CMK (cell line): ENCODE measurements at regions not wholly inside any gene's neighbourhood (a gene's known extent, or its start where the extent isn't known, plus 50 kb on each side); places are given as distances from the start of the nearest gene placed in this dataset.
"Not testable (repeated sequence)": the region's sequence is repeated elsewhere in the genome, so short reads cannot be mapped to it uniquely, and the experiment has no call there.

Experiments
- DNase-seq: peaks from one replicate; pipeline ENCODE4 v3.0.0-alpha.2; 2010; ENCODE audit warnings: low read depth

DNA sequence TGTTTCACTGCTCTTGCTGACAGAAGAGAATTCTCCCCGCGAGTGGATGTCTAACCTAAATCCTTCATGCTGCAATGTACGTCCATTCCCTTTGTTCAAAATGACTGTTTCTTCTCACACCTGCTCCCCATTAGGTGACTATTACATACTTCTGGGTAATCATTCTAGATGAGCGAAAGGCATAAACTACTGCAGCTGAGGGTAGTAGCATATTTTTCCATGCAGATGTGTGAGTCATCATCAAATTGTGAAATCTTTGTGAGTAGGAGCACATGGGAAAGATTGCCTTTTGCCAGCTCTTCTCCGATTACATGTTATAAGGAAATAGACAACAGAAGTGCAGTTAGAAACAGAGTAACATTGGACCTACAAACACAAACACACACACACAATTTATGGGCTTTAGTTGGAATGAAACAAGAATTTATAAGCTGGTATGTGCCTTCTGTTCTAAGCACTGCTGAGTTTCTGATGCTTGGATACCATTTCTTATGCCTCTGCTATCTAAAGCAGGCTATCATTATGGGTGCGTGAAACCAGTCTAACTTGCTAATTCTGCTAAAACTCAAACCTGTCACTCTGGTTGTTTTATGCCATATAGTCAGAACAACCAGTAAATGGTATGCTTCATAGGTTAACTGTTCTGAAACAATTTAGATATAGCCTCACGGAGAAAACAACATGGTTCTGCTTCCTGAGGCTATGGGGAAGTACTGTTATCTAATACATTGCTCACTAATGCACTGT, 346.9 kb upstream of the PSMD7 start:
- no peak for DNase-seq

DNA sequence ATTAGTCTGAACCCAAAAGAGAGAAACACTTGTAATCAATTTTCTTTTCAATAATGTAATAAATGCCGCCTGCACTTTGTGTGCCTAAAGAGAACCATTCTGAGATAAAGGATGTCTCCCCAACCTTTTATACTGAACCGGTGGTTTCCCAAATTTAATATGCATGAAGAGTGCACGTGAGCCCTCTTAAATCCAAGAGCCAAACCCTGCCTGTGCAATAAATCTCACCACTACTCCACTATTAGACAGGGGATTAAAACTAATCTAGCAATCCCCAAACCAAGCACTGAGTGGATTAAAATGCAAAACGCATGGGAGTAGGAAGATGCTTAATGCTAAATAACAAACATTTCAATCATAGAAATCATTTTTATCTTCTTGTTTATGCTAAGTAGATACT, 351.0 kb upstream of the PSMD7 start:
- DNase-seq, result no peak

DNA sequence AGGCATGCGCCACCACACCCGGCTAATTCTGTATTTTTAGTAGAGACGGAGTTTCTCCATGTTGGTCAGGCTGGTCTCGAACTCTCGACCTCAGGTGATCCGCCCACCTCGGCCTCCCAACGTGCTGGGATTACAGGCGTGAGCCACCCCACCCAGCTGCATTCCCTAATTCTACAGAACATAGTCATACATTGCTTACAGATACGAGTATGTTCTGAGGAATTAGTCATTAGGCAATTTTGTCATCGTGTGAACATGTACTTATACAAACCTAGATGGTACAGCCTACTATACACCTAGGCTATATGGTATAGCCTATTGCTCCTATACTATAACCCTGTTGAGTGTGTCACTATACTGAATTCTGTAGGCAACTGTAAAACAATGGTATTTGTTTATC, 353.4 kb upstream of the PSMD7 start:
- DNase-seq, result not testable (repeated sequence)

DNA sequence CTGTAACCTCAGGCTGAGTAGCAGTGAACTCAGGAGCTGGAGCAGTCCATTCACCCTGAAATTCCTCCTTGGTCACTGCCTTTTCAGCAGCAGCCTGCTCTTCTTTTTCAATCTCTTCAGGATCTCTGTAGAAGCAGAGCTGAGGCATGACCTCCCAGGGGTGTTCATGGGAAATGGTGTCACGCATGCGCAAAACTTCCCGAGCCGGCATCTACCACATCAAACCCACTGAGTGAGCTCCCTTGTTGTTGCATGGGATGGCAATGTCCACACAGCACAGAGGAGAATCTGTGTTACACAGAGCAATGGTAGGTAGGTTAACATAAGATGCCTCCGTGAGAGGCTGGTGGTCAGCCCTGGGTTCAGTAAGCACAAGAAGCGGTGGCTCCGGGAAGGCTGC, 355.8 kb upstream of the PSMD7 start:
- not testable (repeated sequence) for DNase-seq

DNA sequence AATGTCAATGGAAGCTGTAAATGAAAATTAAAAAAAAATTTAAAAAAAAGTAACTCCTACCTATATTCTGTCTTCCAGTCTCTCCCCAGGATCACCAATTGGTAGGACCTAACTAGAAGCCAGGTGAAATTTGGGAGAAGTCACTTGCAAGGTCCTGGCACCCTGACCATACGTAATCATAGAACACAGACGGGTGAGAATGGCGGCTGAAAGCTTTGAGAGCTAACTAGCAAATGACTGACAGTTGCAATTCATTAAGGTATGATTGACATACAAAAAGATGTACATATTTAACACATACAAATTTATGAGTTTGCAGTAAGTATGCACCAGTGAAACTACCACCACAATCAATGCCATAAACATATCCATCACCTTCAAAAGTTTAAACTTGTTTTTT, 372.7 kb upstream of the PSMD7 start:
- DNase-seq, result no peak

DNA sequence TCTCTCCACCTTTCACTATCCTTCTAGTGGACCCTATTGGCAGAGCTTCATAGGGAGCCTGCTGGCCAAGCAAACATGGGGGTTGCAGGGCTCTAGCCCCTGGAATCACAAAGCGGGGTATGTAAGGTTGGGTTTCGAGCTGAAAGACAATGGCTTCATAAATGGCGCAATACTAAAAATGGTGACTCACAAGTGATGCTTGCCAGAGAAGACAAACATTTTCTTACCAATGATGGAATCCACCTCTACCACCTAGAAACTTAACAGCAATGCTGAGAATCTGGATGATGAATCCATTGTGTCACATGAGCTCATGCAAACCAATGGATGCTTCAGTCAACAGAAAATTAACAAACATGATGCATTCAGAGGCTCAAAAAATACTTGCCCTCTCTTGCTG, 375.3 kb upstream of the PSMD7 start:
- DNase-seq, result no peak

DNA sequence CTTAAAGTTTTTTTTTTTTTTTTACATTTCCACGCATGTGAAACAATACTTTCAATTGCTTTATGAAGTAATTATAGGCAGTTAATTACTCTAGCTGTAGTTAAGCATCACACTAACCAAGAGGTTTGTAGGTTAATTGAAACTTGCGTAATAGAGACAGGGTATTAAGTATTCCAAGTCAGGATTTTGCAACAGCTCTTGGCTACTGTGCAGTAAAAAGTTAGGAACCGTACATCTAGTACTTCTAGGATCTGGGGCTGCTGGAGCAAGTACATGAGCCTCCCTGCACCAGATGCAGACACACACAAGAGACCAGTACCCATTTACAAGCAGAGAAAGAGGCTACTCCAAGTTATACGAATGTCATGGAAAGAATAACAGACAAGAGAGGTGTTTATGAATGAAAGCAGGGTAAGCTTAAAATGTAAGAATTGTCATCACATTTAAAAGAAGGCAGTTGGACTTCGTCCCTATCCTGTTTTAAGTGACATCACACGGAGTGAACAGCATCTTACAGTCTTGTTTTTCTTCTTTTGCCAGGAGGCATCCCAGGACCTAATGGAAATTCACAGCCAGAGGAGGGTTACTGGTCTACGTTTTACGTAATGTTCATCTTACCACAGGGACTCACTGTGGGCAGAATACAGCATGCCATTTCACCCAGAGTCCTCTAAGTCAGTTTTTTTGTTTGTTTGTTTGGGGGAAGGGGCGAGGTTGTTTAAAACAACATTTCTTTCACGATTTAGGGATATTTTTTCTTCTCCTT, 379.6 kb upstream of the PSMD7 start:
- DNase-seq, result no peak

DNA sequence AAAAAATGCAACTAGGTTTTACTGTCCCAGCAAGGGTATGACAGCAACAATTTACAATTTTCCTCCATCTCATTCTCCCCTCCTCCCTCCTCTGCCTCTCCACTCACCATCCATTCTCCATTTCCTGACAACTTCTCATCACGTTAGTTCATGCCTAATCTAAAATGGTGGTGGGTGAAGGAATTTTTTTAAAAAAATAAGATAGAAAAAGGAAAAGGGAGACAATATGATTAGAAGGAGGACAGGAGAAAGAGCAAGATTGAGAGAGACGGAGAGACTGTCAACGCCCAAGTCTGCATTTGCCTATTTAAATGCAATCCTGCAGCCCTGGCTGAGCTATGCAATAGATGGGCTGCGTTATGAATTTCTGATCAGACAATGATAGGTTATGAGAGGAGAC, 380.7 kb upstream of the PSMD7 start:
- DNase-seq, result no peak

DNA sequence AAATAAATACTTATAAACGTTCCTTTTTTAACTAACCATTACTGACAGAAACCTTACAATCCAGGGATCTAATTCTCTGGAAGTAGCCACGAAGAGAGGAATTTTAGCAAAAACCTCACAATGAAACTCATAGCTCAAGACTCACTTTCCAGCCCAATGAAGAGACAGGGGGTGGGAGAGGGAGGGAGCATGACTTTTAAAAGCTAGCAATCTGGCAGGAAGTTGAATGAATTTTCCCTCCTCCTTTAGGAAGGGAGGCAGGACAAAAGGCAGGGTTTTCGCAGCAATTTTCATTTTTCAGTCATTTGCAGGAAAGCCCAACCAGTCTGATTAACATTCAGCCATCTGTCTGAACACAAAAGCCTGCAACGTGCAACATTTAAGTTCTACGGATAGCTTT, 381.5 kb upstream of the PSMD7 start:
- no peak for DNase-seq

DNA sequence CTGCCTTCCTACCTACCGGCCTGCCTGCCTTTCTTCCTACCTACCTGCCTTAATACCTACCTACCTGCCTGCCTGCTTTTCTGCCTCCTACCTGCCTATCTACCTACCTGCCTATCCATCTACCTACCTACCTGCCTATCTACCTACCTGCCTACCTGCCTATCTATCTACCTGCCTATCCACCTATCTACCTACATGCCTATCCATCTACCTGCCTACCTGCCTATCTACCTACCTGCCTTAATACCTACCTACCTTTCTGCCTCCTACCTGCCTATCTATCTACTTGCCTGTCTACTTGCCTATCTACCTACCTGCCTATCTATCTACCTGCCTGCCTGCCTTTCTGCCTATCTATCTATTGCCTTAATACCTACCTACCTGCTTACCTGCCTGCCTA, 383.8 kb upstream of the PSMD7 start:
- no peak for DNase-seq

DNA sequence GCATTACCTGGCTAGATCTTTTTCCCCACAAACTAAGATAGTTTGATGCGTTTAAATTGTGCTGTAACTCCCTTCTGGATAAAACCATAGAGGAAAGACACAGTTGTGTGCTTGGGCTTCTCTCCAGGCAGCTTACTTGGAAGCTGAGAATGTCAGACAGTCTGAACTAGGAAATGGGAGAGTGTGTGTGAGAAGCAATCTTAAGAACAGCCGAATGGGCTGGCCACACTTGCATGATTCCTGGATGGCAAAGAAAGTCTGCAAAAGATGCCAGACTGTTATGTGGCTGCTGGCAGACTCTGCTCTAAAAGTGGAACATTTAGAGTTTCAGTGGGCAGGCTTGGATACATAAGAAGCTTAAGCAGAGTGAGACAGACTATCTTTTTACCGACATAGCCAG, 384.3 kb upstream of the PSMD7 start:
- DNase-seq, result no peak

DNA sequence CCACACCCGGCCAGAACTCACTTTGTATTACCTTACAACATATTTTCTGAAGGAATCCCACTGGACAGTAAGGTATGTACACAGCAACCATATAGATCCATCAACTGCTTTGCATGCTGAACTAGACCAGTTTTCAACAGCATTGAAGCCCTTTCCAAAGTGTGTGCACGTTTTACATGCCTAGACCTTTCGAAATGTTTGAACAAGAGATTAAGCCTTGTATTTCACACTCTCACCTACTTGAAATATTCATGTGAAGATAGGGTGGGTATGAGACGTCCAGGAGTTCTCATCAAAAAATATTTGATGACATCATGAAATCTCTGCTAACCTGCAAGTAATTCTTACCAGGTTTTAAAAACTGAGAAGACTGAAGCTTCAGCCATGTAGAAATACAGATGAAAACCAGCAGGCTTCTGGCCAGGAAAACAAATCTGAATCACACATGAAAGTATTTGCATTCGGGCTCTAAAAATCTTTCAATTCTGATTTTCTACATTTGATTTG, 387.0 kb upstream of the PSMD7 start:
- no peak for DNase-seq

DNA sequence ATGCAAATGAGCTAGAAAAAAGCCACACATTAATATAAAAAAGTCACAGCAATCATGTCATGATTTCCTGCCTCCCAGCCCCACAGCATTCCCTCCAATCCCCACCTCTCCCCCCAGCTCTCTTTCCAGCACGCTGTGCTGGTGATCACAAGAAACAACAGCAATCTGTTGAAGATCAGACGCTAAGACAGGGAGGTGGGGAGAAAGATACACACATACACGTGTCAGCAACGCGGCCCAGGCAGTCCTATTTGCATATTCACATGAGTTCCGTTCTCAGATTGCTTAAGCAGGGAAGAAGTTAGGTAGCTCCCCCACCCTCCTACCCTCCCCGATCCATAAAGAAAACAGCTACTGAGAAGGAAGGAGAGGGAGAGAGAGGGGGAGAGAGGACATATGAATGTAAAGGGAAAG, 405.5 kb upstream of the PSMD7 start:
- DNase-seq, result no peak

DNA sequence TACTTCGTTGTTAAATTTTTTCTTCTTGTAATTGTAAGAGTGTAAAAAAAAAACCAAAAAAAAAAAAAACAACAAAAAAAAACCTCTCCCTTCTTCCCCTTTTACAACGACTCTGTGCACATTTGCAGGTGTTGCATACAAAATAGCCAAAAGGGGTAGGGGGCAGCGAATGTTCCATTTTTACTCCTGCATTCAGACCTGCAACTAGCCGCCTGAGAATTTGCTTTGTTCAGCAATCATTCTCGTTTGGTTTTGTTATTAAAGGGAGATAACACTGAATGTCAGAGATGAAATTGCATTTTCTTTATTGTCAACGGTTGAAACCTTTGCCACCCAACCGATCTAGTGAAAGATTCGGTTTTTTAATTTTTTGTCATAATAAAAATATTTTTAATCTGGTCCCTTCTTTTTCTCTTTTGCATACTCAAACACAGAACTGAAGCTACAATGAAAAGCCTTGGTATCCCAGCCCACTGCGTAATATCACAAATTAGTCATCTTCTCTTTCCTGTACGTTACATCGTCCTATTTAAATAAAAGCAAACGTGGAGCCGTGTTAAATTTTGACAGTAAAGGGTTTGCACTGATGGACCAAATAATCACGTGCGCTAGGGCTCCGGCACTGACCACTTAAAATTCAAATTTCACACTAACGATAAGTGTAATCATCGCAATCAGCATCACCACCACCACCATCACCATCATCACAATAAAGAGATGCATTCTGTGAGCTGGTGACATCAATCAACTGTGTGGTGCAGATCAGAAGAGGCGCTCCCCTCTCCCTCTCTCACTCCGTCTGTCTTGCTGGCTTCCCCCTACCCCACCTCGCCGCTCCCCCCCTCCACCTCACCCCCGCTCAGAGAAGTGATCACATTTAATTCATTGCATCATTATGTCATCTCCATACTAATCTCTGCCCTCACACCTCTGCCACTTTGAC, 406.2 kb upstream of the PSMD7 start:
- DNase-seq, result no peak

DNA sequence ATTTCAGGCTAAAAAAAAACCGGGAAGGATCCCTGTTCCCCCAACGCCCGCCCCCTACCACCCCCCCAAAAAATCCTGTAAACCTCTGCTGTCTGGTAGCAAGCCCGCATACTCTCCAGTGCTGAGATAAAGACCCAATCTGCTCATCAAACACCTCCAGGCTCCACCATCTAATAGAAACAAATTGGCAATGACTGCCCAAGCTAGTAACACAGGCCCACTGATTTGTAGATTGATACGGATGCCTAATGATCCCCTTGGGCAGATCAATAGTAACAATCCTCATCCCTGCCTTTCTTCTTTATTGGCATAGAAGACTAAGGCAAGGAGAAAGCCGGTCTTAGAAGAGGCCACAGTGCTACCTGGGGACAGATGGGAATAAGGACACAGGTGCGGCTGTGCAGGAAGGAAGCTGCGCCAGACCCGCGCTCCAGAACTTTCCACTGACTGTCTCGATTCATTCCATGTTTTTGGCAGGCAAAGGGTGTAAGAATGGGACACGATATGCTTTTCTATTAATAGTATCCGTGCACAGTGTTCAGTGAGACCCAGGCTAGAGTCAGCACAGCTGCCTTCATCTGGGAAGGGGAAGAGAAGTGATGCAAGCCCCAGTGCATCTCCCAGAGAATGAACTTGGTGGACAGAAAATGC, 407.6 kb upstream of the PSMD7 start:
- no peak for DNase-seq

DNA sequence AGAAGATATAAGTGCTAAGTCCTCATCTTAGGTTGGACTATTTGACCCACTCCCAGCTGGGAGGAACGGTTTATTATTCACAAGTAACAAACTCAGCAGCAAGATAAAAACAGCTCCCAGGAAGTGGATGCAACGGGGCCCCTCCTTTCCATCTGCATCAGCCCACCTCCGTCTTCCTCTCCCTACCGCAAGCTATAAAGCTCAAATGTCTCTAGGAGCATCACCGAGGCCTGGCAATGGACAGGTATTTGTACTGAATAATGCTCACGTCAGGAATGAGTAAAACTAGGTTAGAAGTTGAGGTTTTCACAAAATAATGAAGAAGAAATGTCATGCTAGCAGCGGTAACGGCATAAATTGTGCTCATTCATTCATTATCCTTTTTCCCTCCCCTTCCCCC, 408.7 kb upstream of the PSMD7 start:
- no peak for DNase-seq

DNA sequence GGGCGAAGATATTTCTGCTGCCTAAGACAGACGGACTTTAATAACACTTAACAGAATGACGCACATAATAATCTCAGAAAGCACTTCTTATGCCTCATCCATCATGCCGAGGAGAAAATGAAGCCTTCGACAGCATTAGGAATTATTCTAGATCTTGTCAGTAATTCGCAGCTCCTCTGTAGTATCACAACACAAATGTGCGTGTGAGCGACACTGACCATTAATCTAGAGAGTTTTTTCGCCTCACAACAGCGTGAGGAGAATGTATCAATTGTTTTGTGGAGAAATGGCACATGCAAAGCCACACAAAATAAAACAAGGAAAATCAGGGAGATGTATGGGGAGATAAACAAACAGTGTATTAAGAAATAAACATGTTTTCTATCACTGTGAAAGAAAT, 410.2 kb upstream of the PSMD7 start:
- DNase-seq, result no peak

DNA sequence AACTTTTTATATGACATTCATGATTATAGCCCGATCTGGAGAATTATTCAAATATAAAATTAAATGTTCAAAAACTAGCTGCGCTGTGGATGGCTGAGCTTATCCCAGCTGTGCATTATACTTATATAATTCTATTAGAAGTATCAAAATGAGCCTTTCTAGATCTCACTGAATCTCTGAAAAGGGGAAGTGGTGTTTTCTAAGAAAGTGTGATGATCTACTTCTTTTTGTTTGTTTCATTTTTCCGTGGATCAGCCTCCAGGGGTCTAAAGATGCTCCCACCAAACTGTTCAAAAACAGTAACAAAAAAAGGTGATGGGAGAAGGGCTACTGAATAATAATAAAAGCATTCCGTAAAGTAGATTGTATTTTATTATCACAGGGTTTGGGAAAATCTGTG, 411.3 kb upstream of the PSMD7 start:
- no peak for DNase-seq

DNA sequence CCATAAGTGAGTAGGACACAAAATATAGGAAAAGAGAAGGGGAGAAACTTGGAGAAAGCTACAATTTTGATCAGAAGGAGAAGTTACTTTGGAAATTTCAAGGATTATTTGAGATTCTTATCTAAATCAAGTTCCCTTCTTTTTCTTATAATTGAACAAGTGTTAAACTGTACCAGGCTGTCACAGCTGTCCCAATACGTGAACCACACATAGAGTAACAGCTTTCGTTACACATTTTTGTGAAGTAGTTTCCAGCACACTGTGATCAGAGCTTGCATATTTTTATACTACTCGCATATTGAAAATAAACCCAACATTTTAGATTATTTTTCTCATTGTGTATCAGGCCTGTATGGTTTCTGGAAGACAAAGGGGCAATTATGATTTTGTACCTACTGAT, 412.8 kb upstream of the PSMD7 start:
- no peak for DNase-seq

DNA sequence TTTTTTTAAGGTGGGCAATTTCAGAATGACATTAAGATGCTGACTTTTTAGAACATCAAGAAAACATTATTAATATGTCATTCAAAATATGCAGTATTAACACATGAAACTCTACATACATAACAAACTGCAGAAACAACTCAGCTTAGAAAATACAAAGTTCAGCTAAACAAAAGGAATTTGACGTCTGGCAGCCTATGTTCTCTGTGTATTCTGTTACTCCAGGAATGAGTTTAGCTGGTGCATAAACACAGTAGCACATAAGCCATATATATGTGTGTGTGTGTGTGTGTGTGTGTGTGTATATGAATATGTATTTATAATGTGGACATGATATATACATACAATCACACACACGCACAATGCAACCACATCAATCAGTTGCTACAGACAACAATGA, 413.5 kb upstream of the PSMD7 start:
- DNase-seq, result no peak

DNA sequence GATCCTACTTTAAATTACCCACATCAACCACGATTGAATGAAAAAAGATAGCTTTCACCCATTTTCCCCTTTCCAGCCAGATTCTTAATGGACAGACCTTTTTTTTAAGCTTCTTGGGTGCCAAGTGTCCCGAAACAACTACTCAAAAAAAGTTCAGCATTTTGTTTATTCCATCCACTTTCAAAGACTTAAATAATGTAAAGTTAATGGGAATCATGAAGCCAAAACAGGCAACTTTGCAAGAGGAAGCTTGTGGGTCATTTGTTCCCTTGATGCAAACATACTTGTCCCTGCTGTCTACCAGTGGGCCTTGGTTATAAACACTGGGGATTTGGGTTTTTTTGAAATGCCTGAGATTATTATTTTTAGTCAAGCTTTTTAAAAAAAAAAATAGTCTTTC, 414.0 kb upstream of the PSMD7 start:
- no peak for DNase-seq

DNA sequence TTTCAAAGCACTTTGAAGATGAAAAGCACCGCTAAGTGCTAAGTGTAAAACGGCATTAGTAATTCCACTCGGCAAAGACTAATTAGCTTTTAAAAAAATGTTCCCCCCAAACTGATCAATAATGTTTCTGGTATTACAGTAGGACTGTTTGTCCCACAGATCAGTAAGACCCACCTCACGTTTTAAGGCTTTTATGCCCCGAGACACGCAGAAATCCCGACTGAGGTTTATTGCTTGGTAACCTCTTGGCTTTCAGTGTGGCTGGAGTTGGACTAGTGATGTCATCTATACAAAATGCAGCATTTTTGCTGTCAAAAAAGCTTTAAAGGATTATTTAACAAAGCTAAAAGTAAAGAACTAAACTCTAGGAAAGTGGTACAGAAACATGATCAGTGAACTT, 414.6 kb upstream of the PSMD7 start:
- no peak for DNase-seq
